Ishikawa (cell line): ENCODE measurements at regions not wholly inside any gene's neighbourhood (a gene's known extent, or its start where the extent isn't known, plus 50 kb on each side); places are given as distances from the start of the nearest gene placed in this dataset.

Experiments
- EP300 ChIP-seq: IDR thresholded peaks from 2 replicates; pipeline ENCODE4 v1.6.1; 2012; ENCODE audit warnings: borderline replicate concordance
- FOXM1 ChIP-seq: IDR thresholded peaks from 2 replicates; pipeline ENCODE4 v1.6.1; 2012; ENCODE audit warnings: low read depth, borderline replicate concordance
- MAX ChIP-seq: IDR thresholded peaks from 2 replicates; pipeline ENCODE4 v1.6.1; 2012
- RAD21 ChIP-seq: IDR thresholded peaks from 2 replicates; pipeline ENCODE4 v1.6.1; 2012; ENCODE audit warnings: low read depth
- REST ChIP-seq: IDR thresholded peaks from 2 replicates; pipeline ENCODE4 v1.6.1; 2012; ENCODE audit warnings: low read depth, mild to moderate bottlenecking

- TF ChIP-seq MAX = no peak
- TF ChIP-seq REST = no peak
- TF ChIP-seq EP300 = no peak
- TF ChIP-seq RAD21 = no peak
- TF ChIP-seq FOXM1 = no peak
These were observed 51.5 kb upstream of the NMNAT3 start for GRCh38 chr3:139729300-139729699.
